ENCODE measurements at regions not wholly inside any gene's neighbourhood (a gene's known extent, or its start where the extent isn't known, plus 50 kb on each side); places are given as distances from the start of the nearest gene placed in this dataset.

- TF ChIP-seq POLR2A (IDR thresholded peaks at IDR 0.05; ENCODE audit: low read depth, low read length) (no peak), TAF1 (IDR thresholded peaks at IDR 0.05; ENCODE audit: borderline replicate concordance, low read depth, low read length) (no peak), POLR2AphosphoS5 (IDR thresholded peaks at IDR 0.05; ENCODE audit: low read depth, low read length) (no peak)
These were observed 103.9 kb downstream of the RND3 start for GRCh38 chr2:150383587-150383986.
